ENCODE measurements at regions not wholly inside any gene's neighbourhood (a gene's known extent, or its start where the extent isn't known, plus 50 kb on each side); places are given as distances from the start of the nearest gene placed in this dataset.

GRCh38 chr1:177341773-177342172 lies 171.0 kb downstream of the BRINP2 start:
- DNase-seq: no peak
- TF ChIP-seq EZH2 (IDR thresholded peaks at IDR 0.05; ENCODE audit: borderline replicate concordance, insufficient read depth, low read depth, low read length, poor library complexity, severe bottlenecking): no peak
- no peak for TF ChIP-seq CTCF (IDR thresholded peaks at IDR 0.05)
- WGBS (ENCODE audit: insufficient coverage): 88% methylated on average over 2 of the region's 4 CpGs
- no peak for ATAC-seq (ENCODE audit: low read depth)
- Mint-ChIP-seq H3K4me1 (no peaks in the 10 kb centered on the region), H3K4me3 (no peak overlapping the region), H3K27ac (no peak overlapping the region), H3K27me3 (no peaks in the 10 kb centered on the region), H3K9me3 (ENCODE audit: insufficient read depth) (peaks cover 2% of the 10 kb centered on the region)
- peaks cover 0 to 5% (median 0%) of the 10 kb centered on the region in 3 donors for H3K9me3 ChIP-seq (ENCODE audit: control extremely low read depth in 1 of 3, control insufficient read depth in 2 of 3, insufficient read depth in 1 of 3, low read length in 2 of 3)
- no peaks in the 10 kb centered on the region for H3K4me1 ChIP-seq (ENCODE audit: control insufficient read depth in 2 of 2, insufficient read depth in 2 of 2, low read length in 2 of 2)
- H3K4me3 ChIP-seq (ENCODE audit: control extremely low read depth in 1 of 5, extremely low read depth in 1 of 5, insufficient read depth in 1 of 5, low read depth in 2 of 5, low read length in 4 of 5): no peak overlapping the region
- ChIA-PET CTCF (no interaction called here), POLR2A (no interaction called here)
- H3K27ac ChIP-seq (ENCODE audit: low read length in 2 of 2): no peak overlapping the region
- intact Hi-C loops (cut with micrococcal nuclease): no loop called here
- H3K27me3 ChIP-seq (replicated peaks in 1 of 4; ENCODE audit: control extremely low read depth in 1 of 4, control insufficient read depth in 3 of 4, insufficient read depth in 4 of 4, low read length in 3 of 4): no peaks in the 10 kb centered on the region
- no peak overlapping the region for H3K4me2 ChIP-seq (replicated peaks; ENCODE audit: low read depth, low read length, poor library complexity, severe bottlenecking)
- no peak overlapping the region for H3K9ac ChIP-seq (ENCODE audit: low read length)
- no peaks in the 10 kb centered on the region for H4K20me1 ChIP-seq (ENCODE audit: control insufficient read depth, insufficient read depth, low read length, poor library complexity, severe bottlenecking)
- H3K36me3 ChIP-seq (replicated peaks in 1 of 2; ENCODE audit: control extremely low read depth in 1 of 2, control insufficient read depth in 1 of 2, extremely low read depth in 1 of 2, insufficient read depth in 2 of 2, low read length in 1 of 2): no peaks in the 10 kb centered on the region
- no peaks in the 10 kb centered on the region for H3K79me2 ChIP-seq (ENCODE audit: control insufficient read depth, insufficient read depth, low read length)
- H2AFZ ChIP-seq (ENCODE audit: insufficient read depth, low read depth, low read length, poor library complexity, severe bottlenecking): no peak overlapping the region

DNA sequence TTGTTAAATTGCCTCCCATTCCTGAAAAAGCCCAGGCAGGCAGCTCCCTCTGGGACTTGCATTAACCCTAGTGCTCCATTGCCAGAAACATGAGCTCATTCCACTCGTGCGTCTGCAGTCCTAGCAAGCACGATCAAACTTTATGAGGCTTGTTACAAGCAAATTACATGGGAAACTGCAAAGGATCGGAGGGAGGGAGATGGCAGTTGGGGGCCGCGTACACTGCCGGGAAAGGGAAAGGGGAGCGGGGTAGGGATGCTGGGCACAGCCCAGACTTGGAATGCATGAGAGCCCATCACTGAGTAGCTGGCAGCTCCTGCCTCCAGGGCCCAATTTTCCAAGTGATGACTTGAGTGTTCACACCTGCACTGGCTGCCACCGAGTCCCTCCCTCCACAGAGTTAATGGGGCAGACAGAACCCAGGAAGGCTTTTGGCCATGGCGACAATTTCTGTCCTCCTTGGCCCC lies 169.9 kb downstream of the BRINP2 start:
- no peak overlapping the region for H3K27ac Mint-ChIP-seq
- no peak overlapping the region for H3K27ac ChIP-seq (ENCODE audit: low read length in 2 of 2)
- peaks cover 2% of the 10 kb centered on the region for H3K9me3 Mint-ChIP-seq (ENCODE audit: insufficient read depth)
- H3K36me3 ChIP-seq (replicated peaks in 1 of 2; ENCODE audit: control extremely low read depth in 1 of 2, control insufficient read depth in 1 of 2, extremely low read depth in 1 of 2, insufficient read depth in 2 of 2, low read length in 1 of 2): no peaks in the 10 kb centered on the region
- no peaks in the 10 kb centered on the region for H3K27me3 Mint-ChIP-seq
- no peak overlapping the region for H3K9ac ChIP-seq (ENCODE audit: low read length)
- ChIA-PET CTCF (no interaction called here), POLR2A (no interaction called here)
- no peaks in the 10 kb centered on the region for H3K4me1 Mint-ChIP-seq
- intact Hi-C loops (cut with micrococcal nuclease): no loop called here
- no peak for ATAC-seq (ENCODE audit: low read depth)
- TF ChIP-seq EZH2 (IDR thresholded peaks at IDR 0.05; ENCODE audit: borderline replicate concordance, insufficient read depth, low read depth, low read length, poor library complexity, severe bottlenecking) (no peak), CTCF (IDR thresholded peaks at IDR 0.05) (no peak)
- H2AFZ ChIP-seq (ENCODE audit: insufficient read depth, low read depth, low read length, poor library complexity, severe bottlenecking): no peak overlapping the region
- H3K4me3 Mint-ChIP-seq: no peak overlapping the region
- H3K4me2 ChIP-seq (replicated peaks; ENCODE audit: low read depth, low read length, poor library complexity, severe bottlenecking): no peak overlapping the region
- H3K79me2 ChIP-seq (ENCODE audit: control insufficient read depth, insufficient read depth, low read length): no peaks in the 10 kb centered on the region
- H4K20me1 ChIP-seq (ENCODE audit: control insufficient read depth, insufficient read depth, low read length, poor library complexity, severe bottlenecking): no peaks in the 10 kb centered on the region
- H3K9me3 ChIP-seq (ENCODE audit: control extremely low read depth in 1 of 3, control insufficient read depth in 2 of 3, insufficient read depth in 1 of 3, low read length in 2 of 3): peaks cover 0 to 5% (median 0%) of the 10 kb centered on the region in 3 donors
- no peak overlapping the region for H3K4me3 ChIP-seq (ENCODE audit: control extremely low read depth in 1 of 5, extremely low read depth in 1 of 5, insufficient read depth in 1 of 5, low read depth in 2 of 5, low read length in 4 of 5)
- WGBS (ENCODE audit: insufficient coverage): 79% methylated on average over 9 of the region's 10 CpGs
- DNase-seq: no peak
- H3K27me3 ChIP-seq (replicated peaks in 1 of 4; ENCODE audit: control extremely low read depth in 1 of 4, control insufficient read depth in 3 of 4, insufficient read depth in 4 of 4, low read length in 3 of 4): no peaks in the 10 kb centered on the region
- no peaks in the 10 kb centered on the region for H3K4me1 ChIP-seq (ENCODE audit: control insufficient read depth in 2 of 2, insufficient read depth in 2 of 2, low read length in 2 of 2)

Data from B cell (primary cell).